ENCODE measurements at regions not wholly inside any gene's neighbourhood (a gene's known extent, or its start where the extent isn't known, plus 50 kb on each side); places are given as distances from the start of the nearest gene placed in this dataset.
"Not testable (repeated sequence)": the region's sequence is repeated elsewhere in the genome, so short reads cannot be mapped to it uniquely, and the experiment has no call there.

DNA sequence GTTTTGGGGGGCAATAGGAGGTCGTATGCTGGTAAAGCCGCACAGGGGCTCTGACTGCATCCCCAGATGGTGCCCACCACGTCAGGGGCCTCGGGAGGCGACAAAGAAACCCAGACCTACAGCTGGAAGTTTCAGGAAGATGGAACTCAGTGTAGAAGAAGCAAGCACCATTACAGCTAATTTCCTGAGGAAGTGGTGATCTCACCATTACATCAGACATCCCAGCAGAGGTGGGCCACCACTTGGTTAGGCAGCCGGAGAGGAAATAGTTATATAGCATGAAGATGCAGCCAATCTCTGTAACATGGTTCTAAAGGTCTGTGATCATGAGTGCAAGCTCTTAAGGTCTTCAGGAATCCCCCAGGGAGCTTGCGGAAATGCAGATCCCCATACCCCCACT, 127.3 kb upstream of the PCBD1 start:
- WGBS, 2 experiments (ENCODE audit: low coverage in 1 of 2, low lambda C conversion rate in 2 of 2, missing lambda C conversion rate in 2 of 2), result 31 to 34% methylated on average over 7 of the region's 7 CpGs
- in situ Hi-C loops (cut with MboI), result no loop called here
- Histone ChIP-seq H3K9ac (no peak overlapping the region), H3K36me3 (ENCODE audit: low read depth) (no peaks in the 10 kb centered on the region), H3K9me2 (ENCODE audit: insufficient read depth) (no peaks in the 10 kb centered on the region), H3K27me3 (replicated peaks; ENCODE audit: insufficient read depth) (peaks cover 5% of the 10 kb centered on the region; the same call in 1 of the 2 replicates), H3K27ac (no peak overlapping the region), H3K79me2 (ENCODE audit: insufficient read depth) (no peaks in the 10 kb centered on the region), H3K9me3 (ENCODE audit: low read depth) (no peaks in the 10 kb centered on the region), H3F3A (ENCODE audit: insufficient read depth) (no peaks in the 10 kb centered on the region), H2AFZ (no peak overlapping the region), H4K20me1 (ENCODE audit: insufficient read depth) (no peaks in the 10 kb centered on the region), H3K4me1 (ENCODE audit: insufficient read depth) (no peaks in the 10 kb centered on the region), H3K4me3 (no peak overlapping the region), H3K4me2 (ENCODE audit: unreplicated experiment) (no peak overlapping the region)
- DNase-seq, result no peak
- TF ChIP-seq EZH2phosphoT487 (IDR thresholded peaks at IDR 0.05; ENCODE audit: insufficient read depth, low read depth) (no peak), EZH2 (IDR thresholded peaks at IDR 0.05; ENCODE audit: insufficient read depth, poor library complexity, severe bottlenecking) (no peak)

DNA sequence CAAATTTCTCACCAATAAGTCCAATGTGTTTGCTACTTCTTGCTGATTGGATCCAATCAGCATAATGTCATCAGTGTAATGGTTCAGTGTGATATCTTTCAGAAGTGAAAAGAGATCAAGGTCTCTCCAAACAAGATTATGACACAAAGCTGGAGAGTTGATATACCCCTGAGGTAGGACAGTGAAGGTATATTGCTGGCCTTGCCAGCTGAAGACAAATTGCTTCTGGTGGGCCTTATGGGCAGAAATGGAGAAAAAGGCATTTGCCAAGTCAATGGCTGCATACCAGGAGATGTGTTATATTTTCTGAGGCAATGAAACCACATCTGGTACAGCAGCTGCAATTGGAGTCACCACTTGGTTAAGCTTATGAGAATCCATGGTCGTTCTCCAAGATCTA, 131.7 kb upstream of the PCBD1 start:
- in situ Hi-C loops (cut with MboI); H3K4me3 ChIP-seq; H3K4me2 ChIP-seq (ENCODE audit: unreplicated experiment); H3K9me3 ChIP-seq (ENCODE audit: low read depth); H3K27me3 ChIP-seq (replicated peaks; ENCODE audit: insufficient read depth); H3K9me2 ChIP-seq (ENCODE audit: insufficient read depth); H3K27ac ChIP-seq; H3K9ac ChIP-seq; H3F3A ChIP-seq (ENCODE audit: insufficient read depth); H3K79me2 ChIP-seq (ENCODE audit: insufficient read depth); DNase-seq; H4K20me1 ChIP-seq (ENCODE audit: insufficient read depth); H3K4me1 ChIP-seq (ENCODE audit: insufficient read depth); H2AFZ ChIP-seq; H3K36me3 ChIP-seq (ENCODE audit: low read depth): not testable (repeated sequence)
- WGBS, 2 experiments (ENCODE audit: low coverage in 1 of 2, low lambda C conversion rate in 2 of 2, missing lambda C conversion rate in 2 of 2), result 0 to 8% methylated on average over 1 of the region's 1 CpG

DNA sequence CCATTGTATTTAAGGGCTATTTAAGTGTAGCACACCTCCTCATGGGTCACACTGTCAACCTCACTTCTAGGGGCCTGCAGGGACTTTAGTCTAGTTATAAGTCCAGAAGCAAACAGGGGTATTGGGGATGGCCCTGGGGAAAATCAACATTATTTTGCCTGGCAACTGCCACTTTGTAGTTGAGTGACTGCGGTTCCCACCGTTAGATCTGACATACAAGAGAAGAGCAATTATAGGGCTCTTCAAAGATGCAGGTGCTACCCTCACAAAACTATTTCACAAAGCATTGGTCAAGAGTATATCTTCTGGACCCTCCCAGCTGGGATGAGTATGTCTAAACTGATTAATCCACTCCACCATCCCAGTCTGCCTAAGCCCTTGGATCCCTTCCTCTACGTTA, 133.0 kb upstream of the PCBD1 start:
- in situ Hi-C loops (cut with MboI), result no loop called here
- no peaks in the 10 kb centered on the region for H3K9me2 ChIP-seq (ENCODE audit: insufficient read depth)
- H3F3A ChIP-seq (ENCODE audit: insufficient read depth), result no peaks in the 10 kb centered on the region
- no peaks in the 10 kb centered on the region for H3K9me3 ChIP-seq (ENCODE audit: low read depth)
- no peaks in the 10 kb centered on the region for H3K4me1 ChIP-seq (ENCODE audit: insufficient read depth)
- 71 to 84% methylated on average over 3 of the region's 3 CpGs for WGBS, 2 experiments (ENCODE audit: low coverage in 1 of 2, low lambda C conversion rate in 2 of 2, missing lambda C conversion rate in 2 of 2)
- no peaks in the 10 kb centered on the region for H4K20me1 ChIP-seq (ENCODE audit: insufficient read depth)
- DNase-seq, result no peak
- TF ChIP-seq EZH2 (IDR thresholded peaks at IDR 0.05; ENCODE audit: insufficient read depth, poor library complexity, severe bottlenecking) (no peak), EZH2phosphoT487 (IDR thresholded peaks at IDR 0.05; ENCODE audit: insufficient read depth, low read depth) (no peak)
- no peaks in the 10 kb centered on the region for H3K36me3 ChIP-seq (ENCODE audit: low read depth)
- H2AFZ ChIP-seq, result no peak overlapping the region
- H3K4me3 ChIP-seq, result no peak overlapping the region
- no peak overlapping the region for H3K4me2 ChIP-seq (ENCODE audit: unreplicated experiment)
- no peak overlapping the region for H3K27ac ChIP-seq
- no peak overlapping the region for H3K9ac ChIP-seq
- H3K79me2 ChIP-seq (ENCODE audit: insufficient read depth), result no peaks in the 10 kb centered on the region
- H3K27me3 ChIP-seq (replicated peaks; ENCODE audit: insufficient read depth), result 0 out of 2 replicates have a peak, but pooled peaks cover 11% of the 10 kb centered on the region

DNA sequence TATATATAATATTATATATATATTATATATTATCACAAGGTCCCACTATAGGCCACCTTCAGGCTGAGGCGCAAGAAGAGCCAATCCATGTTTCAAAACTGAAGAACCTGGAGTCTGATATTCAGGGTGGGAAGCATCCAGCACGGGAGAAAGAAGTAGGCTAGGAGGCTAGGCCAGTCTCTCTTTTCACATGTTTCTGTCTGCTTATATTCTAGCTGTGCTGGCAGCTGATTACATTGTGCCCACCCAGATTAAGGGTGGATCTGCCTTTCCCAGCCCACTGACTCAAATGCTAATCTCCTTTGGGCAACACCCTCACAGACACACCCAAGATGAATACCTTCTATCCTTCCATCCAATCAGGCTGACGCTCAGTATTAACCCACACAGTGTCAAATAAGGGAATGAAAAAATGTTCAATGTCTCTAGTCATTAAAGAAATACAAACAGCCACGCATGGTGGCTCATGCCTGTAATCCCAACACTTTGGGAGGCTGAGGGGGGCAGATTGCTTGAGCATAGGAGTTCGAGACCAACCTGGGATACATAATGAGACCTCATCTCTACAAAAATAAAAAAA, 135.4 kb upstream of the PCBD1 start:
- no peak overlapping the region for H3K4me2 ChIP-seq (ENCODE audit: unreplicated experiment)
- 50 to 59% methylated on average over 5 of the region's 5 CpGs for WGBS, 2 experiments (ENCODE audit: low coverage in 1 of 2, low lambda C conversion rate in 2 of 2, missing lambda C conversion rate in 2 of 2)

DNA sequence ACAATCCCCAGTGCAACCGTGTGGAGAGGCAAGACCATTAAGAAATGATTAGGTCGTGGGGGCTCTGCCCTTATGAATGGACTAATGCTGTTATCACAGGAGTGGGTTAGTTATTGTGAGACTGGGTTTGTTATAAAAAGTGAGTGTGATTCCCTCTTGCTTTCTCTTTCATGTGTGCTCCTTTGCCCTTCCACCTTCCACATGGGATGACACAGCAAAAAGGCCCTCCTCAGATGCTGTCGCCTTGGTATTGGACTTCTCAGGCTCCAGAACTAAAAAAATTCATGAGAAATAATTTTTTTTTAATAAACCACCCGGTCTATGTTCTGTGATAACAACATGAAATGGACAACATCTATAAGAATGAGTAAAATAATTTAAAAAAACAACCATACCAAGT, 136.1 kb upstream of the PCBD1 start:
- DNase-seq, result no peak
- Histone ChIP-seq H3K27me3 (replicated peaks; ENCODE audit: insufficient read depth) (0 out of 2 replicates have a peak, but pooled peaks cover 10% of the 10 kb centered on the region), H3K27ac (no peak overlapping the region), H3K9me3 (ENCODE audit: low read depth) (no peaks in the 10 kb centered on the region), H3K4me3 (no peak overlapping the region), H3K79me2 (ENCODE audit: insufficient read depth) (no peaks in the 10 kb centered on the region), H3K36me3 (ENCODE audit: low read depth) (no peaks in the 10 kb centered on the region), H3K9ac (no peak overlapping the region), H3K4me2 (ENCODE audit: unreplicated experiment) (no peak overlapping the region), H3F3A (ENCODE audit: insufficient read depth) (no peaks in the 10 kb centered on the region), H2AFZ (no peak overlapping the region), H3K4me1 (ENCODE audit: insufficient read depth) (no peaks in the 10 kb centered on the region), H4K20me1 (ENCODE audit: insufficient read depth) (no peaks in the 10 kb centered on the region), H3K9me2 (ENCODE audit: insufficient read depth) (no peaks in the 10 kb centered on the region)
- 32 to 37% methylated on average over 4 of the region's 4 CpGs for WGBS, 2 experiments (ENCODE audit: low coverage in 1 of 2, low lambda C conversion rate in 2 of 2, missing lambda C conversion rate in 2 of 2)
- no peak for TF ChIP-seq EZH2 (IDR thresholded peaks at IDR 0.05; ENCODE audit: insufficient read depth, poor library complexity, severe bottlenecking)
- TF ChIP-seq EZH2phosphoT487 (IDR thresholded peaks at IDR 0.05; ENCODE audit: insufficient read depth, low read depth), result no peak
- in situ Hi-C loops (cut with MboI), result no loop called here

More for the DNA sequence above, 135.4 kb upstream of the PCBD1 start:
- Histone ChIP-seq H3K36me3 (ENCODE audit: low read depth) (no peaks in the 10 kb centered on the region), H3K9ac (no peak overlapping the region), H3K27me3 (replicated peaks; ENCODE audit: insufficient read depth) (0 out of 2 replicates have a peak, but pooled peaks cover 10% of the 10 kb centered on the region), H3K4me3 (no peak overlapping the region), H3F3A (ENCODE audit: insufficient read depth) (no peaks in the 10 kb centered on the region), H3K9me2 (ENCODE audit: insufficient read depth) (no peaks in the 10 kb centered on the region), H3K9me3 (ENCODE audit: low read depth) (no peaks in the 10 kb centered on the region), H3K27ac (no peak overlapping the region), H3K4me1 (ENCODE audit: insufficient read depth) (no peaks in the 10 kb centered on the region), H3K79me2 (ENCODE audit: insufficient read depth) (no peaks in the 10 kb centered on the region), H2AFZ (no peak overlapping the region), H4K20me1 (ENCODE audit: insufficient read depth) (no peaks in the 10 kb centered on the region)
- in situ Hi-C loops (cut with MboI), result no loop called here
- TF ChIP-seq EZH2phosphoT487 (IDR thresholded peaks at IDR 0.05; ENCODE audit: insufficient read depth, low read depth), result no peak
- no peak for TF ChIP-seq EZH2 (IDR thresholded peaks at IDR 0.05; ENCODE audit: insufficient read depth, poor library complexity, severe bottlenecking)
- DNase-seq, result no peak
